ENCODE measurements at regions not wholly inside any gene's neighbourhood (a gene's known extent, or its start where the extent isn't known, plus 50 kb on each side); places are given as distances from the start of the nearest gene placed in this dataset.
"Not testable (repeated sequence)": the region's sequence is repeated elsewhere in the genome, so short reads cannot be mapped to it uniquely, and the experiment has no call there.

DNA sequence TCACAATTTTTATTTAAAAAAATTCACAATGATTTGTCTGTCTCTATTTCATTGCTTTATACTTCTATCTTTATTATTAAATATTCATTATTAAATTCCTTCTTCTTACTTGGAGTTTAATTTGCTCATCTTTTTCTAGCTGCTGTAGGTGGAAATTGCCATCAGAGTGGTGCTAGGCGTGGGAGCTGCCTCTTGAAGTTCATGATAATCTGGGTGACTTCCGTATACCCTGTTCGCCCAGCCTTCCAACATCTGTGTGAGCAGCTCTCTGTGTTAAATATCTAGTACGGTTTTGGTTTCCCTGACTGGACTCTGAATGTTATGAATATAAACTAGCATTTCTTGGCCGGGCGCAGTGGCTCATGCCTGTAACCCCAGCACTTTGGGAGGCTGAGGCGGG, 84.0 kb upstream of the RPH3AL start:
- no peak for TF ChIP-seq CTBP1 (IDR thresholded peaks at IDR 0.05; ENCODE audit: borderline replicate concordance)
- TF ChIP-seq, protein P1, sequence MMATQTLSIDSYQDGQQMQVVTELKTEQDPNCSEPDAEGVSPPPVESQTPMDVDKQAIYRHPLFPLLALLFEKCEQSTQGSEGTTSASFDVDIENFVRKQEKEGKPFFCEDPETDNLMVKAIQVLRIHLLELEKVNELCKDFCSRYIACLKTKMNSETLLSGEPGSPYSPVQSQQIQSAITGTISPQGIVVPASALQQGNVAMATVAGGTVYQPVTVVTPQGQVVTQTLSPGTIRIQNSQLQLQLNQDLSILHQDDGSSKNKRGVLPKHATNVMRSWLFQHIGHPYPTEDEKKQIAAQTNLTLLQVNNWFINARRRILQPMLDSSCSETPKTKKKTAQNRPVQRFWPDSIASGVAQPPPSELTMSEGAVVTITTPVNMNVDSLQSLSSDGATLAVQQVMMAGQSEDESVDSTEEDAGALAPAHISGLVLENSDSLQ (IDR thresholded peaks at IDR 0.05): no peak
- no peak for TF ChIP-seq ZNF384 (IDR thresholded peaks at IDR 0.05)
- ChIA-PET CTCF (no interaction called here), POLR2A (no interaction called here)
- no peak for DNase-seq (ENCODE audit: extremely low spot score)

DNA sequence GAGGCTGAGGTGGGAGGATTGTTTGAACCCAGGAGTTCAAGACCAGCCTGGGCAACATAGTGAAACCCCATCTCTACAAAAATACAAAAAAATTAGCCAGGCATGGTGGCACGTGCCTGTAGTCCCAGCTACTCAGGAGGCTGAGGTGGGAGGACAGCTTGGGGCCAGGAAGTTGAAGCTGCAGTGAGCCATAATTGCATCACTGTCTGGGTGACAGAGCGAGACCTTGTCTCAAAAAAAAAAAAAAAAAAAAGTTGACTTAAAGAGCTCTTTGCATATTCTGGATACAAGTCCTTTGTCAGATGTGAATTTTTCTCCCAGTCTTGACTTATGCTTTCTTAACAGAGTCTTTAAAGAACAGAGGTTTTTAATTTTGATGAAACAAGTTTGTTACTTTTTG, 79.9 kb upstream of the RPH3AL start:
- CTCF ChIA-PET; DNase-seq (ENCODE audit: extremely low spot score): not testable (repeated sequence)

DNA sequence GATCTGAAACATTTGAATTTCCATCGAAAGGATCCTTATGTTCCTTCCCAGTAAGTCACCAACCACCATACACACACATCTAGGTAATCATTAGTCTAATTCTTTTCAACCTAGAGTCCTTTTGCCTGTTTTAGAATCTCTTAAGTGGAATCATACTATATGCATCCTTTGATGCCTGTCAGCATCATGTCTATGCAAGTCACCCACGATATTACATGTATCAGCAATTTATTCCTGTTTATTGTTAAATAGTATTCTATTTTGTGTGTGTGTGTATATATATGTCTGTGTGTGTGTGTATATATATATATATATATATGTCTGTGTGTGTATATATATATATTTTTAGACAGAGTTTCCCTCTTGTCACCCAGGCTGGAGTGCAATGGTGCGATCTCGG, 78.9 kb upstream of the RPH3AL start:
- ChIA-PET POLR2A (no interaction called here), CTCF (no interaction called here)
- DNase-seq (ENCODE audit: extremely low spot score): no peak
- TF ChIP-seq BHLHE40 (IDR thresholded peaks at IDR 0.05; ENCODE audit: borderline replicate concordance) (no peak), FOXK2 (IDR thresholded peaks at IDR 0.05) (no peak)

More for the DNA sequence above, 79.9 kb upstream of the RPH3AL start:
- POLR2A ChIA-PET: not testable (repeated sequence)

DNA sequence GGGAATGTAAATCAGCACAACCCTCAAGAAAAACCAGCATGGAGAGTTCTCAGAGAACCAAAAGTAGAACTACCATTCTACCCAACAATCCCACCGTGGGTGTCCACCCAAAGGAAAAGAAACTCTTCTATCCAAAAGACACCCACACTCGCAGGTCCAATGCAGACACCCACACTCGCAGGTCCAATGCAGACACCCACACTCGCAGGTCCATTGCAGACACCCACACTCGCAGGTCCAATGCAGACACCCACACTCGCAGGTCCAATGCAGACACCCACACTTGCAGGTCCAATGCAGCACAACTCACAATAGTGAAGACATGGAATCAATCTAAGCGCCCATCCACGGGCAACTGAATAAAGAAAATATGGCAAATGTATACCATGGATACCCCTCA, 77.0 kb upstream of the RPH3AL start:
- ChIA-PET CTCF (no interaction called here), POLR2A (no interaction called here)
- TF ChIP-seq FOXK2 (IDR thresholded peaks at IDR 0.05) (no peak), BHLHE40 (IDR thresholded peaks at IDR 0.05; ENCODE audit: borderline replicate concordance) (no peak), SP1 (IDR thresholded peaks at IDR 0.05) (no peak), TARDBP (IDR thresholded peaks at IDR 0.05) (no peak), CTBP1 (IDR thresholded peaks at IDR 0.05; ENCODE audit: borderline replicate concordance) (no peak), ZNF384 (IDR thresholded peaks at IDR 0.05) (no peak)
- DNase-seq (ENCODE audit: extremely low spot score): no peak

DNA sequence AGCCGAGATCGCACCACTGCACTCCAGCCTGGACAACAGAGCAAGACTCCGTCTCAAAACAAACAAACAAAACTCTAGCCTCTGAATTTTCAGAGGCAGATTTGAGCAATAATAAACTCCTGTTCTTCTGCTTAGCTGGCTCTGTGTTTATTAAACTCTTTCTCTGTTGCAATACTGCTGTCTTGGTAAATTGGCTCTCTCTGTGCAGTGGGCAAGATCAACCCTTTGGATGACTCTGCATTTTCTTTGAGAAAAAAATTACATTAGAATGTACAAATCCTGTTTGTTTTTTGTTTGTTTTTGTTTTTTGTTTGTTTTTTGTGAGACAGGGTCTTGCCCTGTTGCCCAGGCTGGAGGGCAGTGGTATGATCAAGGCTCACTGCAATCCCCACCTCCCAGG, 75.8 kb upstream of the RPH3AL start:
- DNase-seq (ENCODE audit: extremely low spot score): no peak
- no peak for TF ChIP-seq FOXM1 (IDR thresholded peaks at IDR 0.05; ENCODE audit: borderline replicate concordance)
- ChIA-PET POLR2A (interaction anchor here (0.8 kb wide), 1 partner anchor 14 kb away, joined by 4 read pairs; no protein-coding TSS in a partner anchor), CTCF (no interaction called here)

DNA sequence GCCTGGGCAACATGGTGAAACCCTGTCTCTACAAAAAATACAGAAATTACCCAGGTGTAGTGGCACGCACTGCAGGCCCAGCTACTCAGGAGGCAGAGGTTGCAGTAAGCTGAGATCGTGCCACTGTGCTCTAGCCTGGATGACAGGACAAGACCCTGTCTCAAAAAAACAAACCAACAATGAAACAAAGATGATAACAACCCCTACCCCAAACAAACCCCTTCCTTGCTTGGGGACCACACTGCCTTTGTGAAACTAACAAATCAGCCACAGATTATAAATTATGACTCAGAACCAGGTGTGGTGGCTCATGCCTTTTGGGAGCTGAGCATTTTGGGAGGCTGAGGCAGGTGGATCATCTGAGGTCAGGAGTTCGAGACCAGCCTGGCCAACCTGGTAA, 75.3 kb upstream of the RPH3AL start:
- ChIA-PET POLR2A (interaction anchor here (0.8 kb wide), 1 partner anchor 13 kb away, joined by 4 read pairs; no protein-coding TSS in a partner anchor), CTCF (no interaction called here)
- TF ChIP-seq FOXA1 (IDR thresholded peaks at IDR 0.05) (no peak), FOXK2 (IDR thresholded peaks at IDR 0.05) (no peak), L3MBTL2 (conservative IDR thresholded peaks at IDR 0.05) (no peak), CTBP1 (IDR thresholded peaks at IDR 0.05; ENCODE audit: borderline replicate concordance) (no peak), SP1 (IDR thresholded peaks at IDR 0.05) (no peak), BHLHE40 (IDR thresholded peaks at IDR 0.05; ENCODE audit: borderline replicate concordance) (no peak), ZNF384 (IDR thresholded peaks at IDR 0.05) (no peak), LEF1 (IDR thresholded peaks at IDR 0.05; ENCODE audit: borderline replicate concordance) (no peak), SUZ12 (IDR thresholded peaks at IDR 0.05) (no peak), ARNT (IDR thresholded peaks at IDR 0.05) (no peak), HDGF (IDR thresholded peaks at IDR 0.05; ENCODE audit: borderline replicate concordance) (no peak), ELF4 (IDR thresholded peaks at IDR 0.05) (no peak), NFRKB (IDR thresholded peaks at IDR 0.05) (no peak)
- TF ChIP-seq, protein P1 (IDR thresholded peaks at IDR 0.05): no peak
- no peak for DNase-seq (ENCODE audit: extremely low spot score)

DNA sequence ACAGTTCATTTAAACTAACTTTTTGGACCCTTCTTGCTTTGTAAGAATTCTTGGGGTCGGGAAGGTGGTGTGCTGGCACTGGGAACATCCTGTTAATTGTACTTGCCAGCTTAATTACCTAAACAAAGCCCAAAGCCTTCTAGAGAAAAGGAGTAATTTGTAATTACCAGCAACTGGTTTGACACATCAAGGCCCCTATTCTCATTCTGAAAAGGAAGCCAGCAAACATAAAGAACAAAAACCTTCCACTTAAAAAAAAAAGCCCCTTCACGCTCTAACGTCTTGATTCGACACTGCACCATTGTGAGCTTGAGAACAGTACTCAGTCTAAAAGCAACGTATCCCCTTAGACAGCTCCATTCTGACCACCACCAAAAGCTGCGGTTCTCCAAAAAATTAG, 74.7 kb upstream of the RPH3AL start:
- TF ChIP-seq ZNF384 (IDR thresholded peaks at IDR 0.05) (no peak), LEF1 (IDR thresholded peaks at IDR 0.05; ENCODE audit: borderline replicate concordance) (no peak), ELF4 (IDR thresholded peaks at IDR 0.05) (no peak), SP1 (IDR thresholded peaks at IDR 0.05) (no peak), FOXA1 (IDR thresholded peaks at IDR 0.05) (no peak), HDGF (IDR thresholded peaks at IDR 0.05; ENCODE audit: borderline replicate concordance) (no peak), BHLHE40 (IDR thresholded peaks at IDR 0.05; ENCODE audit: borderline replicate concordance) (no peak), TARDBP (IDR thresholded peaks at IDR 0.05) (no peak), NFRKB (IDR thresholded peaks at IDR 0.05) (no peak), CTBP1 (IDR thresholded peaks at IDR 0.05; ENCODE audit: borderline replicate concordance) (no peak), SUZ12 (IDR thresholded peaks at IDR 0.05) (no peak), ARNT (IDR thresholded peaks at IDR 0.05) (no peak), L3MBTL2 (conservative IDR thresholded peaks at IDR 0.05) (no peak), FOXK2 (IDR thresholded peaks at IDR 0.05) (no peak), FOXM1 (IDR thresholded peaks at IDR 0.05; ENCODE audit: borderline replicate concordance) (no peak)
- TF ChIP-seq, protein P1 (IDR thresholded peaks at IDR 0.05): no peak
- ChIA-PET CTCF (interaction anchor here (0.6 kb wide), 1 partner anchor 18 kb away, joined by 3 read pairs; the partner anchor contains the start of gene RFLNB), POLR2A (interaction anchor here (0.8 kb wide), 1 partner anchor 12 kb away, joined by 4 read pairs; no protein-coding TSS in a partner anchor)
- no peak for DNase-seq (ENCODE audit: extremely low spot score)
